Activated CD4-positive, alpha-beta T cell treated with anti-CD3 and anti-CD28 coated beads, Interleukin-2, amount 50 U/mL, for 16 hours (primary cell): ENCODE measurements at regions not wholly inside any gene's neighbourhood (a gene's known extent, or its start where the extent isn't known, plus 50 kb on each side); places are given as distances from the start of the nearest gene placed in this dataset.
"Not testable (repeated sequence)": the region's sequence is repeated elsewhere in the genome, so short reads cannot be mapped to it uniquely, and the experiment has no call there.

Experiments
- DNase-seq: peaks from one replicate; pipeline ENCODE4 v3.0.0-alpha.2; 2020

DNA sequence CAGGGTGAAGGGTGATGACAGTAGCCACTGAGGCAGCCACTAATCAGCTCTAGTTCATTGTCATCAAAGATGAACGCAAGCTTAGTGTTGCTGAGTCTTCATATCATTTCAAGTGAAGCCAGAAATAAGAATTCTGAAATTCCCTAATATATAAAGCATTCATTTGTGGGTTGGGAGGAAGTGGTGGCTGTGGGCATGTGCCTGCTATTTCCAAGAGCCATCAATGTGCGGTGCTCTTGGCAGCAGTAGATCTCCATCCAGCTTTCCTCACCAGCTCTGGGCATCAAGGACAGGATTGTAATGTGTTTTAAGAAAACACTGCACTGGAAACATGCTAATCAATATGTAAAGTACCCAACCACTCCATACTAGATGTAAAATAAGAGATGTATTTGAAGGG, 202.5 kb upstream of the AHR start:
- DNase-seq, result no peak

DNA sequence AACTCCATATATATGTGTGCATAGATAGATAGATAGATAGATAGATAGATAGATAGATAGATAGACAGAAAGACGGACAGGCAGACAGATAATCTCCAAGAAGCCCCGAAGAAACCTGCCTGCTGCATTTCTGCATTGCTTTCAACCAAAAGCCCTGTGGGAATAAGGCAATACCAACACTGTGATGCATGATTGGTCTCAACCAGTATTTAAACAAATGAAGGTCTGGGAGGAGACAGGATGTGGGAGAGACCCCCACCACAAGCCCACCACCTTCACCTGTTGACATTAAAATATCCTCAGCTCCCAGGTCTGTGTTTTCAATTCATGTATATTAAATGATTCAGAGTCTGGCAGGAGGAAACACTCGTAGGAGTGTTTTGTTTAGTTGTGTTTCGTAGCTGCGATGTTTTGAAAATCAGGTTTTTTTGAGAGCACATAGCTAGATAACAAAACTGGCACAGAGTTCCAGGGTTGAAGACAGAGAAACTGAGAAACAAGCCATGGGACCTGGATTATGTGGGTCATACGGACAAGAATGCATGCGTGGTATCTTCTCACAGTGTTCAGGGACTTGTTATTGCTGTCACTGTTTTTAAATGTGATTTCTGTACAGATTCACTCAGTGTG, 200.7 kb upstream of the AHR start:
- DNase-seq, result no peak

DNA sequence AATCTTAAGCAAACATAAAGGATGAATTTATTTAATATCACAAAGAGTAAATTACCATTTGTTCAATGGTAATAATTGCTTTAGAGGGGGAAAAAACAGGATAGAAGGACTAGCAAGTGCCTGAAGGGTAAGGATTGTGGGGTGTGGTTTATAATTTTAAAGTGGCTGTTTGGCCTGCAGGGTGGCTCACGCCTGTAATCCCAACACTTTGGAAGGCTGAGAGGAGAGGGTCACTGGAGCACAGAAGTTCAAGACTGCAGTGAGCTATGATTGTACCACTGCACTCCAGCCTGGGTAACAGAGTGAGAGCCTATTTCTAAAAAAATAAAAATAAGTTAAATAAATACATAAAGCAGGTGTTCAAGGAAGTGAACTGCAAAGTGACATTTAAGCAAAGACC, 199.9 kb upstream of the AHR start:
- DNase-seq, result no peak

DNA sequence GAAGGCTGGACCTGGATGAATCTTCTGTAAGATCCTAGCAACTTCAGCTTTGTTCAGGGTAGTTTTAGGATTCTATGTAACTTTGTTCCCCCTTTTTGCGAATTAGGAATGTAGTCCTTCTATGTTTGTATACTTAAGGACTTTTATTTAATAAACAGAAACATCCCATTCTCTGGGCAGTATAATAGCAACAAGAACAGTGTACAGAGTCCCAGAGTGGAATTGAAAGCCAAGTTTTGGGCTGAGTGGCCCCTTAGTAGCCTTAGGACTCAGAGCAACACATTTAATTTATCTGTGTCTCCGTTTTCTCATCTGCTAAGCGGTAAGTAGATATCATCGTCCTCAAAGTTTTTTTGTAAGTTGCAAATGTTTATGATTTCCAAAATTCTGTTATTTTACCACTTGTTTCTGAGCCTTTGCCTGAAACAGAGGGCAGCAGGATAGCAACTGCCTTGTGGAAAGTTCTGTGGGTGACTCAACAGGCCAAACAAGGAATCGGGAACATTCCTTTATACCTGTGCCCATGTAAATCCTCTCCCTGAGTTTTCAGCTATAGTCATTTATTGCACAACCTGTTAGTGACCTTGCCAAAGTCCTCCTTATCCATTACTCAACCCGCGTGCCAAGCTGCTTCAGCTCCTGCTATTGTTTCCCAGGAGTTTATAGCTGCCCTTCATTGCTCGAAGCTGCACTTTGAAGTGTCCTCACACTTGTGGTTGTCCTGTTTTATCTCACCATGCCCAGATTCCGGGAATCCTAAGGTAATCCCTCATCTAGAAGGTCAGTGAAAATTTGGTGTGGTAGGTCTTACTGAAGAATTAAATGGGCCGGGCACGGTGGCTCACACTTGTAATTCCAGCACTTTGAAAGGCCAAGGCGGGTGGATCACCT, 199.1 kb upstream of the AHR start:
- no peak for DNase-seq

DNA sequence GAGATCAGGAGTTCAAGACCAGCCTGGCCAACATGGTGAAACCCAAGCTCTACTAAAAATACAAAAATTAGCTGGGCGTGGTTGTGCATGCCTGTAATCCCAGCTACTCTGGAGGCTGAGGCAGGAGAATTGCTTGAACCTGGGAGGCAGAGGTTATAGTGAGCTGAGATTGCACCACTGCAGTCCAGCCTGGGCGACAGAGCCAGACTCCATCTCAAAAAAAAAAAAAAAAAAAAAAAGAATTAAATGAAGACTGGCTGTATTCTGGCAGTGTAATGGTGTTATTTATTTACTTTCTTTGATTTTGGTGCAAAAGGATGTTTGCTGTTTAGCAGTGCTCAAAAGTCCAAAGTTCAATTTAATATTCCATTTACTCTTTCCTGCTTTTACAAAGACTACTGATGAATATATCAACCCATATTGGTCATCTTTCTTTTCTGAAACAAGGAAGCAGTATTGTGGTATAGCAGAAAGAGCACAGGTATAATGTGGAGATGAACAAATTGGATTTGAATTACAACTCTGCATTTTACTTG, 198.4 kb upstream of the AHR start:
- DNase-seq, result not testable (repeated sequence)

DNA sequence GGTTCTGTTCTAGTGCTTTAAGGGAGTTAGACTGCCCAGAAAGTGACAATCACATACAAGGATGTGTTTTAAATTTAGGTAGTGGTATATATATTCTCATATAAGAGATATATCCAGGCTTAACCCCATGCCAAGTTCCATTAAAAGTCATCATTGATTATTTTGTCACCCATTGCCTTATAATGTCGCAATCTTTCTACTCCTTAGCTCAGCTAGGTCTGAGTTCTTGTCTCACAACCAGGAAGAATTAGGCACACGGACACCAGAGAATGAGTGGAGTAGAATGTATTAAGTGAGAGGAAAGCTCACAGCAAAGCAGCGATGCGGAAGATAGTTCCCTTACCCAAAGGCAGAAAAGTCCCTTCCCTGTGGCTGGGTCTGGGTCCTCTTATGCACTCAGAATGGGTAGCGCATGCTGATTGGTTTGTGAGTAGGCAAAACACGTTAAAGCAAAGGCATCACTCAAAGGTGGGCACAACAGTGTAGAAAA, 197.2 kb upstream of the AHR start:
- DNase-seq, result no peak

DNA sequence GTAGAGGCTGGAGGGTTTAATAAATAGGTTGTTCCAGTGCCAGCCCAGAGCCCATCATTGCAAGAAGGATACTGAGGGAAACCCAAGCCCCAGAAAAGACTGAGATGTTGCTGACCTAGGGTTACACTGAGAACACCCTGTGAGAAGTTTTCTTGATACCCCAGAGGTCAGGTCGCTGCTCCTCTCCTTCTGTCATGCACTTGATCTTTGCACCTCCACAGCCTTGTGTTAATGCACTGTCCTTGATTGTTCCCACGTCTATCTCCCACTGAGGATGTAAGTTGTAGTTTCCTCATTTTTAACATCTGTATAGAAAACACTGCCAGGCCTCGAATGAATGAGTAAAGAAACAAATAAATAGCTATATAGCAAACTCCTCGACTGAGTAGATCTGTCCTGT, 195.3 kb upstream of the AHR start:
- no peak for DNase-seq

DNA sequence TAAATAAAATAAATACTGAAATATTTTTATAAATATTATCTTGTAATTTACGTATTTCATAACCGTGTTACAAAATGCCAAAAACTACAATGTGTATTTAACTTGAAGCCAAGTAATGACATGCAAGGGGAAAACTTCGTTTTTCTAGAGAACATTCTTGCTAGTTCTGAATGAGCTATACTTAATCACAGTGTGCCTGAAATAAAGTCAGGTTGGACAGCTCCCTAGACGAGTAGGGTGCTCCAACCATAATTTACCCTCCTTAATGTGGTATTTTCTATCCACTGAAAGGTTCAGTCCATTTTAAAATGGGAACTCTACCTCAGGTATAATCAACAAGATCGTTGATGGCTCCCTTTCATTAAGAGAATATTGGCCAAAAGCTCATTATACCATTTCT, 194.5 kb upstream of the AHR start:
- DNase-seq, result no peak

DNA sequence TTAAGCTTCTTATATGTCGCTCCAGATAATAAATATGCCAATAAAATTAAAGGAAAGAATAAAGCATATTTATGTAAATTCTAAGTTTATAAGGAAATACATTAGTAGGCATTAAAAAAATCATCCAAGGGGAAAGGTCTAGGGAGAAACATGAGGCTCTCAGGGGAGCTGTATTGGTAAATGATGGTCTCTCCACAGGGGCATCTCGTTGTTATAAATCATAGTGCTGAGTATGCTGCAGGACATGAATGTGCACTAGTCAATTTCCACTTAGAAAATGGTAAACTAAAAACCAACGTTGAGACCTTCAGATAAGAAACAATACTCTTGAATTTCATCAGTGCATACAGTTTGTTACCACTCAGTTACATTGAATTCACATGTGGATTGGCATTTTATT, 194.0 kb upstream of the AHR start:
- DNase-seq, result no peak

DNA sequence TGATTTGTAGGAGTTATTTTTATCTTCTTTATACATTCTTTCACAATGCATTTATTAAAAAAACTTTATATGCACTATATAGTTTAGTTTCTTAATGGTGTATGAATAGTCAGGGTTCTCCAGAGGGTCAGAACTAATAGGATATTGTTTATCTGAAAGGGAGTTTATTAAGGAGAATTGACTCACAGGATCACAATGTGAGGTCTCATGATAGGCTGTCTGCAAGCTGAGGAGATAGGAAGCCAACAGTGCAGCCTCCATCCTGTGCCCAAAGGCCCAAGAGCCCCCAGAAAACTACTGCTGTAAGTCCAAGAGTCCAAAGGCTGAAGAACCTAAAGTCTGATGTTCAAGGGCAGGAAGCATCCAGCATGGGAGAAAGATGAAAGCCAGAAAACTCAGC, 192.8 kb upstream of the AHR start:
- no peak for DNase-seq

DNA sequence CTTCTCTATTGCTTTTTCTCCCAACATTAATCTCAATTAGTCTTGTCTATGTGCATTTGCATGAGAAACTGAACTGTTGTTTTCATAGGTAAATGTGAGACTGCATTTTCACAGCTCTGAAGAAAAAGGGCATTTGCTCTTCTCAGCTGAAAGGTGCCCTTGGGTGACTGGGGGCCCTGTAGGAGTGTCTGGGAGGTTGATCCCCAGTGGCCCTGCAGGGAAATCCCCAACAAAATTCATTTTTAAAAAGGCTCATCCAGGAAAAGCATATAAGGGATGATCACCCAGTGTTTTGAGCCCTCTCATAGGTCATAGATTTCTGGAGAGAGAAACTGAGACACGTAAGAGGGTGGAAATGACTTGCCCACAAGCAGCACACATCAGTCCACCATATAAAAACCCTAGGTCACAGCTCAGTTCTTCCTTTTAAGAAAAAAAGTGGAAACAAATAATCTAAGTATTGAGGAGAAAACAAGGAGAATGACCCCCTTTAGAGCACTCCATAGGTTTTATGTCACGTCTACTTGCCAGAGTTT, 190.3 kb upstream of the AHR start:
- no peak for DNase-seq

DNA sequence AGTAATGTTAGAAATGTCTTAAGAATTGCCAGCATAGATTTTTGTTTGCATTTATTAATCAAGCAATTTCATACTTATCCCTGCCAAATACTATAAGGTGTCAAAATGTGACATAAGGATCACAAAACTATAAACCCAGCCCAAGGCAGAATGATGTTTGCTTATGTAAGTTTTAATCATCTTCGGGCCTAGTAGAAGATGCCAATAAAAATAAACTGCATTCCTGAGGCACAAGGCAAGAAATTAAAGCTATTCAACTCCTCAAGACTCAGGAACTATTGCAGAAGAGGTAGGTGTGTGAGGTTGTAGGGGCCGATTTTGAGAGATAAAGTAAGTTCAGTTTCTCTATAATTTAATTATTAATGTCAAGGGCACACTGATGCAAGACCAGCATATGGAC, 189.4 kb upstream of the AHR start:
- DNase-seq, result no peak

DNA sequence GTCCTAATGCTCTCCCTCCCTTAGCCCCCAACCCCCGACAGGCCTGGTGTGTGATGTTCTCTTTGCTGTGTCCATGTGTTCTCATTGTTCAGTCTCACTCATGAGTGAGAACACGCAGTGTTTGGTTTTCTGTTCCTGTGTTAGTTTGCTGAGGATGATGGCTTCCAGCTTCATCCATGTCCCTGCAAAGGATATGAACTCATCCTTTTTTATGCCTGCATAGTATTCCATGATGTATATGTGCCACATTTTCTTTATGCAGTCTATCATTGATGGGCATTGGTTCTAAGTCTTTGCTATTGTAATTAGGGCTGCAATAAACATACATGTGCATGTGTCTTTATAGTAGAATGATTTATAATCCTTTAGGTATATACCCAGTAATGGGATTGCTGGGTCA, 184.7 kb upstream of the AHR start:
- not testable (repeated sequence) for DNase-seq

DNA sequence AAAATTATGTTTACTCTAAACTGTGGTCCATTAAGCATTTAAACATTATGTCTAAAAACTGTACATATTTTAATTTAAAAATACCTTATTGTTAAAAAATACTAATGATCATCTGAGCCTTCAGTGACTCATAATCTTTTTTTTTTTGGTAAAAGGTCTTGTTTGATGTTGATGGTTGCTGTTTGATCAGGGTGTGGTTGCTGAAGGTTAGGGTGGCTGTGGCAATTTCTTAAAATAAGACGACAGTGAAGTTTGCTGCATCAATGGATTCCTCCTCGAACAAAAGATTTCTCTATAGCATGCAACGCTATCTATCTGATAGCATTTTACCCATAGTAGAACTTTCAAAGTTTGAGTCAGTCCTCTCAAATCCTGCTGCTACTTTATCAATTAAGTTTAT, 180.0 kb upstream of the AHR start:
- DNase-seq, result no peak

DNA sequence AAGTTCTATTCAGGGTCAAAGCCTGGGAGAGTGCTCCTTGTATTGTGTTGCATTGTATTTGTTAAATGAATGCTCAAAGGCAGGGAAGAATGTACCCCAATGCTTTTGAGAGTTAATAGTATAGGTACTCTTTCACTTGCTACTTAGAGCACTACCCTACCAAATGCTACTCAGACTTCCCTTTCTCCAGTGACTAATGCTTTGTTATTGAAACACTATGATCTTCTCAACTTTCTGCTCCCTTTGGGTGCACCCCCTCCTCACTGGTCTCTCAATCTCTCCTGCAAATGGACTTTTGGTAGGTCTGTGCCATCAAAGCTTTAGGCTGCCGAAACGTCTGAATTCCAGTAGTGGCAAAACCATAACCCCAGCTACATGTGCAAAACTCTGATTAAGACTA, 177.7 kb upstream of the AHR start:
- DNase-seq, result no peak

DNA sequence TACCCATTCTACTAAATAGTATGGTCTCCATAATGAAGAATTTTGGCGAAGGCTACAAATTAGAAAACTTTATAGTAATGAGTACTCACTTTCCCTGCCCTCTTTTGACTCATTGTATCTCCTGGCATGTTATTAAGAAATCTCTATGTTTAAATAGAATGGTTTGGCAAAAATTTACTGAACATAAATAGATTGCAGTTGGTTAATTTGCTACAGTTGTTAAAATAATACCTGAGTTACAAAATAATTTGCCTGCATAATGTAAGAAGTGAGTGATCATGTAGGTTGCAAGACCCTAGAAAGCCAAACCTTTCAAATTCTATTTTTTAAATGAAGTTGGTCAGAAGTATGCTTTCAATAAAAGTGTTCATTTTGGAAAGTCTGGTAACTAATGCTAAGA, 176.8 kb upstream of the AHR start:
- DNase-seq, result no peak

DNA sequence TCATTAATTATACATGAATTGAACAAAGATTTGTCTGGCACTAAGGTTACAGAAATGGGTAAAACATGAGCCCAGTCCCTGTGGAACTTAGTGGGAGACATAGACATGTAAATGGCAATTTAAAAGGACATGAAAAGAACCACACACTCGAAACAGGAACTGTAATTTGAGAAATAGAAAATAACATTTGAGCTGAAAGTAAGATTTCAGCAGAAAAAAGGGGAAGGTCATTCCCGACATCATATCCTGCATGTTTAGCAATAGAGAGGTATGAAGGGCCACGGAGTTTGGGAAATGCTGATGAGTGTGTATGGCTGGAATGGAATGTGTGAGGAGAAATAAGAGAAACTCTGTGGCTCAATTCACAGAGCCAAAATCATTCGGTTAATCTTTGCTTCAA, 175.4 kb upstream of the AHR start:
- DNase-seq, result no peak

DNA sequence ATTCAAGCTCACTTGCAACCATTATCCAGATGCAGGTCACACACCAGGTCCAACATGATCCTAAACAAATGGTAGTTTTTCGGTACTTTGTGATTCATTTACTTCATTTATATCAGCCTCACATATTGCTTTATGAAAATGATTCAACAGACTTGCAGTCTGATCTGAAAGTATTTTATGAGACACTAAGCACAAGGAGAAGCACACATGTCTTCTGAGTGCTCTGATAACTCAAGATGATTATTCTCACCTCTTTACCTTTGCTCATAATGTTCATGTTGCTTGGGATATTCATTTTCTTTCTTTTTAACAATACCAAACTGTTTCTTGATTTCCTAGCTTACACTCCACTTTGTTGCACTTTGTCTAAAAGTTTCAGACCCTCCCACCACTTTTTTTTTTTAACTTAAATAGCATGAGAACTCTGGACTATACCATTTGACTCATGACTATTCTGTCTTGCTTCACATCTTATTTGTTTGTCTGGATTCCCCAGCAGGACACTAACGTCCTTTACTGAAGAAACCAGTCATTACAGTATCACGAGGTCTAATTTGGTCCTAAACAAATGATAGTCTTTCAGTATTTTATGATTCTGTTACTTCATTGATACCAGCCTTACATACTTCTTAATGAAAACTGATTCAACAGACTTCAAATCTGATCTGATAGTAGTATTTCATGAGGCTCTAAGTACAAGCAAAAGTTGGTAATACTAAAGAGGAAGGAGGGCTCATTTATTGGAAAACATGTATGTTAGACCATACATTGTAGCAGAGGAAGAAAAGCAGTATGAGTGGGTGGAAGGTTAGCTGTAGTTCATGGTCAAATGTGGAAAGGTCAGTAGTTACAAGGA, 171.8 kb upstream of the AHR start:
- peak; percentile 28 for DNase-seq

DNA sequence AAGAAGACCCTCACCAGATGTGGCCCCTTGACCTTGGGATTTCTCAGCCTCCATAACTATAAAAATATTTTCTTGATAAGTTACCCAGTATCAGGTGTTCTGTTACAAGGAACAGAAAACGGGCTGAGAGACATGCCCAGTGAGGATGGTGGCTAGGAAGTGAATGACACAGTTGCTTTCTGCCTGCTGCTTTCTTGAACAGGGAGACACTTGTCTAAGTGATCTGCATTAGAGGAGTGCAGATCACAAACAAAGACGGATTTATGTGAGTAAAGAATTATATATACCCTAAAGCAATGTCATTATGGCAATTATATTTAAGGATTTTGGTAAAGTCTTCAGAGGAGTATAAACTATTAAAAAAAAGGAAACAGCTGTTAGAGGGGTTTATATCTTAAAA, 169.2 kb upstream of the AHR start:
- no peak for DNase-seq

DNA sequence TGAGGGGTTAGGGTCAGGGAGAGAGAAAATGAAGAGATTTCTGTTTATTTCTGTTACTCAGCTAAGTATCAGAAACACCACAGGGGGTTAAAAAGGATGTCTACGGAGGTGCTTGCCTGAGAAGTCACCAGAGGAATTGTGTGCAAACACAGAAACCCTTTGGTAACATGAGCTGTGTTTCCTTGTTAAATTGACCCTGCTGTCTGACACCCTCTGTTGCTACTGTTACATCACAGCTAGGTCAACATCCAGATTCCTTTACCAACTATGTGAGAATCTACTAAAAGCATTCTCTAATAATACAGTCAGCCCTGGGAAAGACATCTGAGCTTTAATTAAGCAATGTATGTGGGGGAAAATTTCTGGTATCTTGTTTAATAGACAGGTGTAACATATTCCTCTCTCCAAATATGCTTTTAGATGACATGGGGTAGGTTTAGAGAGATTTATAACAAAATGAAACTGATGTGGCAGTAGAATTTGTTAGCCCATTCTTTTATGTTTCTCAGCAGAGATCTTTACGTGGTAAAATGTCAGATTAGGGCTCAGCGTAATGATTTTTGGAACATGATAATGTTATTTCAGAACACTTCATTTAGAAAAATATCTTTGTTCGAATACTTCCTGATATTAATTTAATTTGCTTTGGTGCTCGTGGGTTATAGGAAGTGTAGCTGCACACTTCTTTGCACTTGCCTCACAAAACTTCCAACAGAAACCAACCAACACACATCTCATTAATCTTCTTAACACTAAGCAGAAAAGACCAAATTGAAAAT, 168.0 kb upstream of the AHR start:
- no peak for DNase-seq

DNA sequence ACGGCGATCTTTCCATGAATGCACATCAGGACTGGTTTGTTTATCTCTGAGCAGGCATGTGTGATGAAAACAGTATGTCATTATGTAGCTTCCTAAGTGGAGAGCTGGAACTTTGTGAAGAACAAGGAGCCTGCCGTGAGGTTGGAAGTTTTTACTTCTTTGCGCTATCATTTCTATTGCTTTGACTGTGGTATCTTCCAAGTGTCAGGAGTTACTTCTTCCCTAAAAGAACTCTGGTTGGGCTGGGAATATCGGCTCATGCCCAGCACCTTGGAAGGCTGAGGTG, 167.4 kb upstream of the AHR start:
- no peak for DNase-seq

DNA sequence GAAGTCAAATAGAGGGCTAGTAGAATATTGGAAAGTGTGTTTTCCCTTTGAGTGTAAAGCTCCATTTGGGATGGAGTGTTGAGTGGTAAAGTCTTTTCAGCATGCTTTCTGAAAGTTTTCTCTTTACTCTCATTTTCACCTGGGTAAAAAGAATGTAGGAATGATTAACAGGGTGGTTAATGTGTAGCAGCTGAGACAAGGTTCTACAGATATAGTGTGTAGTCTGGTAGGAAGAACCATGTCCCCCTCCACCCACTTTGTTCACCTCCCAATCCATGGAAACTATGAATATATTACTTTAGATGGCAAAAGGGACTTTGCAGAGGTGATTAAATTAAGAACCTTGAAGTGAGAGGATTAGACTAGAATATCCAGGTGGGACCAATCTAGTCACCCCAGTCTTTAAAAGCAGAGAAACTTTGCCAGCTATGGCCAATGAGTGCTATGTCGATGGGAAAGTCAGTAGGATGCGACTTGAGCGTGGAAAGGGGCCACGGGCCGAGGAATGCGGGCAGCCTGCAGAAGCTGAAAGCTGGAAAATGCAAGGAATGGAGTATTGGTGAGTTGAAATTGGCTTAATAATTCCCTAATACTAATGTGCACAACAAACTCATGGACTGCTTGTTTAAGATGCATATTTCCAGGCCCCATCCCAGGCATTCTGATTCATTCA, 166.3 kb upstream of the AHR start:
- DNase-seq, result no peak
